ENCODE measurements at regions not wholly inside any gene's neighbourhood (a gene's known extent, or its start where the extent isn't known, plus 50 kb on each side); places are given as distances from the start of the nearest gene placed in this dataset.
A peak's percentile ranks its signal among the peaks of the same experiment; 100 is the strongest.

DNA sequence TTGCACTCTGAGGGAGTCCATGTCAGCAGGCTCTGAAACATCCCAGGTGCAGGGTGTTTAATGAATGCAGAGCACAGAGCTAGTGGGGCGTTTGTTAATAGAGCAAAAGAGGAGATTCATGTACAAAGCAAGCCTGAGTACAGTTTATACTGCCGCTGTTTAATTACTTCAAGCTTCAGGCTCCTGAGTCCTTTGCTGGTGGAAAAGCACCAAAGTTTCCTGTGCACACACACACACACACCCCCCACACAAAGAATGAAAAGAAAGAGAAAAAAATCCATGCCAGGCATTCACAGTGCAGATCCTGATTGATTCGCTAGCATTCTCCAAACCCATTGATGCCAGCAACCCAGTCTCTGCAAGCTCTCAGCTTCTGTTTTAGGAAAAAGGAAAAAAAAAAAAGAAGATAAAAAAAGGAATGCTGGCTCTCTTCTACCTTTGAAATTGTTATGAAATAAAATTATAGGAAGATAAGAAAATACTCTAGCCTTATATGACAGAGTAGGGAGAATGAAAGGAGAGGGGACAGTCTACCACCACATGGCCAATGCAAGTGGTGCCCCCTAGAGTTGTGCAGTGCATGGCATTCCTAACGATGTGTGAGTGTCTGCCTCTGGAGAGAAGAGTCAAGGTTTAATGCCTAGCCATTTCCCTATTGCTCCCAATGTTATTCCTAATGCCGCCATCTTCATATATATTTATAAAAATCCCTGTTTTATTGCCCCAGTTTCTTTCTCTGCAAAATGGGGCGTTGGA is 216.5 kb downstream of the TMEM114 start:
- Histone ChIP-seq H3K9me2 (replicated peaks; ENCODE audit: insufficient read depth) (no peaks in the 10 kb centered on the region), H3K9me3 (ENCODE audit: low read depth) (no peaks in the 10 kb centered on the region), H4K20me1 (ENCODE audit: insufficient read depth, poor library complexity, severe bottlenecking) (no peaks in the 10 kb centered on the region), H3K4me1 (ENCODE audit: insufficient read depth) (no peaks in the 10 kb centered on the region), H3K4me3 (no peak overlapping the region), H3K27me3 (no peaks in the 10 kb centered on the region), H3K36me3 (replicated peaks; ENCODE audit: insufficient read depth, low read depth) (no peaks in the 10 kb centered on the region), H3K79me2 (no peaks in the 10 kb centered on the region), H3K27ac (no peak overlapping the region), H3K4me2 (no peak overlapping the region), H2AFZ (no peak overlapping the region)
- TF ChIP-seq EZH2 (IDR thresholded peaks at IDR 0.05; ENCODE audit: borderline replicate concordance) (no peak), EZH2phosphoT487 (IDR thresholded peaks at IDR 0.05; ENCODE audit: low read depth, severe bottlenecking, unreplicated experiment) (no peak)
- TF ChIP-seq, protein P1, sequence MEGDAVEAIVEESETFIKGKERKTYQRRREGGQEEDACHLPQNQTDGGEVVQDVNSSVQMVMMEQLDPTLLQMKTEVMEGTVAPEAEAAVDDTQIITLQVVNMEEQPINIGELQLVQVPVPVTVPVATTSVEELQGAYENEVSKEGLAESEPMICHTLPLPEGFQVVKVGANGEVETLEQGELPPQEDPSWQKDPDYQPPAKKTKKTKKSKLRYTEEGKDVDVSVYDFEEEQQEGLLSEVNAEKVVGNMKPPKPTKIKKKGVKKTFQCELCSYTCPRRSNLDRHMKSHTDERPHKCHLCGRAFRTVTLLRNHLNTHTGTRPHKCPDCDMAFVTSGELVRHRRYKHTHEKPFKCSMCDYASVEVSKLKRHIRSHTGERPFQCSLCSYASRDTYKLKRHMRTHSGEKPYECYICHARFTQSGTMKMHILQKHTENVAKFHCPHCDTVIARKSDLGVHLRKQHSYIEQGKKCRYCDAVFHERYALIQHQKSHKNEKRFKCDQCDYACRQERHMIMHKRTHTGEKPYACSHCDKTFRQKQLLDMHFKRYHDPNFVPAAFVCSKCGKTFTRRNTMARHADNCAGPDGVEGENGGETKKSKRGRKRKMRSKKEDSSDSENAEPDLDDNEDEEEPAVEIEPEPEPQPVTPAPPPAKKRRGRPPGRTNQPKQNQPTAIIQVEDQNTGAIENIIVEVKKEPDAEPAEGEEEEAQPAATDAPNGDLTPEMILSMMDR (IDR thresholded peaks at IDR 0.05; ENCODE audit: poor library complexity) = no peak
- WGBS (ENCODE audit: low lambda C conversion rate, missing lambda C conversion rate) = 81% methylated on average over 6 of the region's 6 CpGs
- DNase-seq (ENCODE audit: low spot score) = no peak

DNA sequence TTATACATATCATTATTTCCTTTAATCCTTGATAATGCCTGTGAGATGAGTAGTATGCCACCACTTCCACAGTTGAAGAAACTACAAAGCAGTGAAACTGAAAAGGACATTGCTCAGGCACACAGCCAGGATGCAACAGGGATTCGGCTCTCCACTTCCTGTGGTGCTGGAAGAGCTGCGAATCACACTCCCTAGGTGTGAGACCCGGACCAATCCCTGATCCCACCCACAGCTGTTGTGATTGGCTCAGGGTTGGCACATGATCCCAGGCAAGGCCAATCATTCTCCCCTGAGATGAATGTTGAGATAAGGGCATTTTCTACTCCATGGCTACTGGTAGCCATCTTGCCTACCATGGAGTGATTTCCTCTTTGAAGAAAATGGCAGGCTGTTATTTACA is 218.2 kb downstream of the TMEM114 start:
- WGBS (ENCODE audit: low lambda C conversion rate, missing lambda C conversion rate) = 93% methylated on average over 3 of the region's 3 CpGs
- Histone ChIP-seq H3K4me1 (ENCODE audit: insufficient read depth) (no peaks in the 10 kb centered on the region), H3K36me3 (replicated peaks; ENCODE audit: insufficient read depth, low read depth) (no peaks in the 10 kb centered on the region), H3K79me2 (no peaks in the 10 kb centered on the region), H3K4me2 (no peak overlapping the region), H3K27me3 (no peaks in the 10 kb centered on the region), H3K4me3 (no peak overlapping the region), H4K20me1 (ENCODE audit: insufficient read depth, poor library complexity, severe bottlenecking) (no peaks in the 10 kb centered on the region), H3K9me2 (replicated peaks; ENCODE audit: insufficient read depth) (no peaks in the 10 kb centered on the region), H3K27ac (no peak overlapping the region), H3K9me3 (ENCODE audit: low read depth) (no peaks in the 10 kb centered on the region), H2AFZ (no peak overlapping the region)
- no peak for DNase-seq (ENCODE audit: low spot score)
- TF ChIP-seq EZH2phosphoT487 (IDR thresholded peaks at IDR 0.05; ENCODE audit: low read depth, severe bottlenecking, unreplicated experiment) = no peak
- TF ChIP-seq, protein P1 (IDR thresholded peaks at IDR 0.05; ENCODE audit: poor library complexity) = no peak
- no peak for TF ChIP-seq EZH2 (IDR thresholded peaks at IDR 0.05; ENCODE audit: borderline replicate concordance)

GRCh38 chr16:8370374-8371270 is 219.7 kb downstream of the TMEM114 start:
- Histone ChIP-seq H3K9me2 (replicated peaks; ENCODE audit: insufficient read depth) (no peaks in the 10 kb centered on the region), H2AFZ (no peak overlapping the region), H3K9me3 (ENCODE audit: low read depth) (no peaks in the 10 kb centered on the region), H3K4me1 (ENCODE audit: insufficient read depth) (no peaks in the 10 kb centered on the region), H4K20me1 (ENCODE audit: insufficient read depth, poor library complexity, severe bottlenecking) (no peaks in the 10 kb centered on the region), H3K27me3 (no peaks in the 10 kb centered on the region), H3K4me2 (no peak overlapping the region), H3K27ac (no peak overlapping the region), H3K4me3 (no peak overlapping the region), H3K36me3 (replicated peaks; ENCODE audit: insufficient read depth, low read depth) (no peaks in the 10 kb centered on the region), H3K79me2 (no peaks in the 10 kb centered on the region)
- peak; percentile 20 for DNase-seq (ENCODE audit: low spot score)
- TF ChIP-seq EZH2 (IDR thresholded peaks at IDR 0.05; ENCODE audit: borderline replicate concordance) = no peak
- TF ChIP-seq, protein P1 (IDR thresholded peaks at IDR 0.05; ENCODE audit: poor library complexity) = no peak
- no peak for TF ChIP-seq EZH2phosphoT487 (IDR thresholded peaks at IDR 0.05; ENCODE audit: low read depth, severe bottlenecking, unreplicated experiment)
- 73% methylated on average over 4 of the region's 4 CpGs for WGBS (ENCODE audit: low lambda C conversion rate, missing lambda C conversion rate)
